GM10266 (cell line): ENCODE measurements at regions not wholly inside any gene's neighbourhood (a gene's known extent, or its start where the extent isn't known, plus 50 kb on each side); places are given as distances from the start of the nearest gene placed in this dataset.

Experiments used
- DNase-seq: peaks from one replicate; pipeline ENCODE4 v3.0.0; 2012; ENCODE audit errors: extremely low spot score
- CTCF ChIP-seq: IDR thresholded peaks from 2 replicates; pipeline ENCODE4 v1.5.1; 2012; ENCODE audit warnings: mild to moderate bottlenecking, low read depth; ENCODE audit not compliant: control insufficient read depth, insufficient read depth; ENCODE audit errors: missing control alignments

GRCh38 chr4:101421386-101421785 lies 74.1 kb upstream of the PPP3CA start:
- no peak for TF ChIP-seq CTCF
- no peak for DNase-seq

DNA sequence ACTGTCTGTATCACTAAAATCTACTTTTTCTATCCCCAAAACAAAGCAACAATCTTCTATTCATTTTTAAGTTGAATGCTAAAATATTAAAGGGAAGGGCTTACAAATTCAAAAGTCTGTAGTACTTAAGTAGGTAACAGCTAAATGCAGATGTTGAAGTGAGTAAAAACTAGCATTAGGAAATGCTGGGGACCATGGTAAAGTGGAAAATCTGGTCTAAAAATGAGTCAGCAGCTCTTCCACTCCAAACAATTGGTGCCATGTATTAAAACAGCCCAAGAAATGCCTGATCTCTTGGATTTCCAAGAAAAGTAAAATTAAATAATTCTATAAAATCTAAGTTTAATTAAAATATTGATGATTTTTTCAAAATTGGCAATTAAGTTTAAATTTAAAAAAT lies 73.3 kb upstream of the PPP3CA start:
- DNase-seq = no peak
- TF ChIP-seq CTCF = no peak

GRCh38 chr4:101419336-101420135 lies 72.2 kb upstream of the PPP3CA start:
- DNase-seq = peak; percentile 11
- no peak for TF ChIP-seq CTCF

DNA sequence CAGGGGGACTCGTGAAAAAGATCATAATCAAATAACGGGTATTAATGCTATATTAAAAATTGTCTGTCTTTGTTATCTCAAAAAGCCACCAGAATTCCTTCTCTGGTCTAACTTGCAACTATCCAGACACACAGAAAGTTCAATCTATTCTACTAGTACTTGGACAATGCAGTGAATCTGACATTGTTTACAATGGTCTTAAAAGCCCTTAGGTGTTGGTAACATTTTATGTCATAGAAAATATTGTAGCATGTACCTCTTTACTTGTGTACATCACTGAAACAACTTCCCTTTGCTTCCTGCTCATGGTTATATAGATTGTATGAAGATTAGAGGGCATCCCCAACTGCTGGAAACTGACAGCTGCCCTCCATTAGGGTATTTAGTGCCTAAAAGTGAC lies 71.1 kb upstream of the PPP3CA start:
- no peak for TF ChIP-seq CTCF
- DNase-seq = no peak

GRCh38 chr4:101418055-101418454 lies 70.7 kb upstream of the PPP3CA start:
- no peak for TF ChIP-seq CTCF
- peak; percentile 37 for DNase-seq

DNA sequence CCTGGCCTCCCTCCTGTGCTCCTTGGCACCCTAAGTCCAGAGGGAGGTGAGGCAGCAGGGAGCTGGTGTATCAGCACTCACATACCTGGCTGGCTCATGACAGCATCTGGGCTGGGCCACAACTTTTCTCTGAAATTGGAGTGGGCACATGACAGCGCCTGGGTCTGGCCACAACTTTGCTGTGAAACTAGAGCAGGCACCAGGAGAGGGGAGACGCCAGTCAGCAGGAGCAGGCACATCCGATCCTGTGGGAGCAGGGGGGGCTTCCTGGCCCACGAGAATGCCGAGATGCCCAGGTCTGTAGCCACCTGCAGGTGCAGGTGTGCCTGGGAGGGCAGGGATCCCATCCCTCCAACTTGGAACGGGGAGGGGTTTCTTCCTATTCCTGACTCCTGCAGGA lies 69.7 kb upstream of the PPP3CA start:
- no peak for TF ChIP-seq CTCF
- no peak for DNase-seq

GRCh38 chr4:101415962-101416361 lies 68.6 kb upstream of the PPP3CA start:
- TF ChIP-seq CTCF = no peak
- no peak for DNase-seq
